Endodermal cell (in vitro differentiated cells): ENCODE measurements at regions not wholly inside any gene's neighbourhood (a gene's known extent, or its start where the extent isn't known, plus 50 kb on each side); places are given as distances from the start of the nearest gene placed in this dataset.

Experiments used
- DNase-seq: peaks from one replicate; pipeline ENCODE4 v3.0.0-alpha.2; 2017
- H3K27ac ChIP-seq: 2 replicates; pipeline ENCODE4 v1.5.1; 2013; ENCODE audit warnings: mild to moderate bottlenecking, low read depth, low read length, moderate library complexity
- H3K27me3 ChIP-seq: 2 replicates; pipeline ENCODE4 v1.6.1; 2013; ENCODE audit warnings: mild to moderate bottlenecking, low read length, moderate library complexity; ENCODE audit not compliant: insufficient read depth, control insufficient read depth, poor library complexity, severe bottlenecking
- H3K36me3 ChIP-seq: 2 replicates; pipeline ENCODE4 v1.7.0; 2013; ENCODE audit warnings: mild to moderate bottlenecking, low read length, moderate library complexity; ENCODE audit not compliant: control insufficient read depth, insufficient read depth
- H3K4me1 ChIP-seq: one replicate; pipeline ENCODE4 v1.7.0; 2013; ENCODE audit warnings: low read length; ENCODE audit not compliant: control insufficient read depth, insufficient read depth
- H3K4me3 ChIP-seq: 2 replicates; pipeline ENCODE4 v1.5.1; 2013; ENCODE audit warnings: mild to moderate bottlenecking, low read length, moderate library complexity
- H3K9ac ChIP-seq: 2 replicates; pipeline ENCODE4 v1.6.1; 2013; ENCODE audit warnings: mild to moderate bottlenecking, low read length, moderate library complexity; ENCODE audit not compliant: poor library complexity, severe bottlenecking; ENCODE audit errors: extremely low read depth
- H3K9me3 ChIP-seq: 2 replicates; pipeline ENCODE4 v1.6.1; 2013; ENCODE audit warnings: mild to moderate bottlenecking, low read length, moderate library complexity; ENCODE audit not compliant: control insufficient read depth
- H3K27ac Mint-ChIP-seq: 2 replicates; pipeline ENCODE4 v1.8.0; 2020; ENCODE audit warnings: mixed read lengths
- H3K27me3 Mint-ChIP-seq: 2 replicates; pipeline ENCODE4 v1.8.0; 2021; ENCODE audit warnings: mild to moderate bottlenecking, mixed read lengths; ENCODE audit not compliant: insufficient read depth
- H3K36me3 Mint-ChIP-seq: 2 replicates; pipeline ENCODE4 v1.8.0; 2020; ENCODE audit warnings: low read depth, mixed read lengths
- H3K4me1 Mint-ChIP-seq: 2 replicates; pipeline ENCODE4 v1.8.0; 2020; ENCODE audit warnings: mixed read lengths
- H3K4me3 Mint-ChIP-seq: 2 replicates; pipeline ENCODE4 v1.8.0; 2020; ENCODE audit warnings: mild to moderate bottlenecking, moderate library complexity, mixed read lengths
- H3K9me3 Mint-ChIP-seq: 2 replicates; pipeline ENCODE4 v1.8.0; 2020; ENCODE audit warnings: mild to moderate bottlenecking, mixed read lengths
- WGBS, 2 experiments: methylation state at CpG; one replicate each; pipeline versions ENCODE4 v1.1.5 to v1.1.7; 2013; ENCODE audit warnings: missing lambda C conversion rate in 2 of 2, mixed read lengths in 1 of 2; ENCODE audit not compliant: insufficient coverage in 1 of 2, insufficient read length in 1 of 2; 5-methylcytosine and 5-hydroxymethylcytosine counted together
- TF ChIP-seq, protein P1 (sequence below): fragments of 200-600 bp; sonication (generic); conservative IDR thresholded peaks from 2 replicates; pipeline ENCODE4 v1.5.0; 2021; ENCODE audit warnings: antibody characterized with exemption, mild to moderate bottlenecking

DNA sequence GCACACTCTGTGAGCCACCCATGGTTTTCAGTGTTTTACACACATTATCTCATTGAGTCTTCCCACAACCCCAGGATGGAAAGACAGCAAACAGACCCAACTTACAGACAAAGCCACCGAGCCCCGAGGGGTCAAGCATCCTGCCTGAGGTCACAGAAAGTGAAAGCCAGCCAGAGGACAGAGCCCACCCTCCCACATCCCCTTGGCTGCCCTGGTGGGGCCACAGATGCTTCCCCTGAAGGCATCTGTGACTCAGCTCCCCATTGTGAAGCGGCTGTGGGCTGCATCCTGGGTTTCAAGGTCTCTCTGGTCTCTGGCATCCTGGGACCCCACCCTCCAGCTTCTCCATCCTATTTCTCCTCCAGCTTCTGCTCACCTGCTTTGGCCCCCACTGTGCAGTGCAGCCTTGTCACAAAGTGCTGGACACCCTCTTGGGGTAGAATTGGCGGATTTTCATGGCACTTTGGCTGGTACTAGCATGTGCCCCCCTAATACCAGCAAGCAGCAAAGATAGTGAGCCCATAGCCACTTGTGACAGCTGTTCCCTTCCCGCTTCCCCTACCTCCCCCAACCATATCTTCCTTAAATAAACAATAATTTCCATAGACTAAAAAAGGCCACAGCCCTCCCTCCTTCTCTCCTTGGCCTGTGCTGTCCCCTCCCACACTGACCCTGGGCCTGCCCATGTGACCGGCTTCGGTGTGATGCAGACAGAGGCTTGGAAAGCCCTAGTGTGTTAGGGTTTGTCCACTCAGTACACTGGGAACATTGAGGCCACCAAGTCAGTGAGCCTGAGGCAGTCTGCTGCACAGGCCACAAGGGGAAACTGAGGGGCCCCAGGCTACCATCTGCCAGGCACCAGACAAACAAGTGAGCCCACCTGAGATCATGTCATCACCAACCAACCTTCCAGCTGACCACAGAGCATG is 53.9 kb upstream of the SHISAL1 start:
- no peak overlapping the region for H3K27ac ChIP-seq
- no peaks in the 10 kb centered on the region for H3K36me3 Mint-ChIP-seq
- TF ChIP-seq, protein P1, sequence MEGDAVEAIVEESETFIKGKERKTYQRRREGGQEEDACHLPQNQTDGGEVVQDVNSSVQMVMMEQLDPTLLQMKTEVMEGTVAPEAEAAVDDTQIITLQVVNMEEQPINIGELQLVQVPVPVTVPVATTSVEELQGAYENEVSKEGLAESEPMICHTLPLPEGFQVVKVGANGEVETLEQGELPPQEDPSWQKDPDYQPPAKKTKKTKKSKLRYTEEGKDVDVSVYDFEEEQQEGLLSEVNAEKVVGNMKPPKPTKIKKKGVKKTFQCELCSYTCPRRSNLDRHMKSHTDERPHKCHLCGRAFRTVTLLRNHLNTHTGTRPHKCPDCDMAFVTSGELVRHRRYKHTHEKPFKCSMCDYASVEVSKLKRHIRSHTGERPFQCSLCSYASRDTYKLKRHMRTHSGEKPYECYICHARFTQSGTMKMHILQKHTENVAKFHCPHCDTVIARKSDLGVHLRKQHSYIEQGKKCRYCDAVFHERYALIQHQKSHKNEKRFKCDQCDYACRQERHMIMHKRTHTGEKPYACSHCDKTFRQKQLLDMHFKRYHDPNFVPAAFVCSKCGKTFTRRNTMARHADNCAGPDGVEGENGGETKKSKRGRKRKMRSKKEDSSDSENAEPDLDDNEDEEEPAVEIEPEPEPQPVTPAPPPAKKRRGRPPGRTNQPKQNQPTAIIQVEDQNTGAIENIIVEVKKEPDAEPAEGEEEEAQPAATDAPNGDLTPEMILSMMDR = no peak
- no peak overlapping the region for H3K4me3 Mint-ChIP-seq
- H3K9ac ChIP-seq = no peak overlapping the region
- H3K9me3 Mint-ChIP-seq = no peaks in the 10 kb centered on the region
- no peaks in the 10 kb centered on the region for H3K27me3 Mint-ChIP-seq
- H3K27ac Mint-ChIP-seq = no peak overlapping the region
- no peaks in the 10 kb centered on the region for H3K9me3 ChIP-seq
- H3K4me1 ChIP-seq = no peaks in the 10 kb centered on the region
- H3K4me1 Mint-ChIP-seq = no peaks in the 10 kb centered on the region
- H3K27me3 ChIP-seq = no peaks in the 10 kb centered on the region
- H3K36me3 ChIP-seq = no peaks in the 10 kb centered on the region
- DNase-seq = peak; percentile 28
- H3K4me3 ChIP-seq = no peak overlapping the region
- 86 to 88% methylated on average over 3 to 7 of the region's 7 CpGs for WGBS, 2 experiments

DNA sequence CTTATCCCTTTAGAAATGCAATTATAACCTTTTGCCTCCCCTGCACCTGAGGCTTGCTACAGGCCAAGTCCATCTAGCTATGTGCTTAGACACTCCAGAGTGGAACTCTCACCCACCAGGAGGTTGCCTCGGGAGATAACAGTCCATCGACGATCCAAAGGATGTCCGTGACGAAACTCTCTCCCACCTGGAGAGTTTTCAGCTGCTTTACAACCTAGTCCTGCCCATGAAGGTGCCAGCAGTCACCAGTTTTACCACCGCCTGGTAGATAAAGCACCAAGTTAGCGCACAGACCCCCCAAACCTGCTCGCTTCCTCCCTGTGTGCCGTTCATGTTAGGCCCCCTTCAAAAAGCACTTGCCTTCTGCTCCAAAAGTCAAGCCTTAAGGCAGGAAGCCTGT is 53.1 kb upstream of the SHISAL1 start:
- Mint-ChIP-seq H3K27ac (no peak overlapping the region), H3K36me3 (no peaks in the 10 kb centered on the region), H3K4me3 (no peak overlapping the region), H3K4me1 (no peaks in the 10 kb centered on the region), H3K27me3 (no peaks in the 10 kb centered on the region), H3K9me3 (no peaks in the 10 kb centered on the region)
- no peaks in the 10 kb centered on the region for H3K36me3 ChIP-seq
- no peak overlapping the region for H3K9ac ChIP-seq
- H3K9me3 ChIP-seq = no peaks in the 10 kb centered on the region
- H3K4me3 ChIP-seq = no peak overlapping the region
- TF ChIP-seq, protein P1 = no peak
- no peaks in the 10 kb centered on the region for H3K4me1 ChIP-seq
- no peaks in the 10 kb centered on the region for H3K27me3 ChIP-seq
- peak; percentile 31 for DNase-seq
- 84 to 92% methylated on average over 9 of the region's 9 CpGs for WGBS, 2 experiments
- no peak overlapping the region for H3K27ac ChIP-seq

DNA sequence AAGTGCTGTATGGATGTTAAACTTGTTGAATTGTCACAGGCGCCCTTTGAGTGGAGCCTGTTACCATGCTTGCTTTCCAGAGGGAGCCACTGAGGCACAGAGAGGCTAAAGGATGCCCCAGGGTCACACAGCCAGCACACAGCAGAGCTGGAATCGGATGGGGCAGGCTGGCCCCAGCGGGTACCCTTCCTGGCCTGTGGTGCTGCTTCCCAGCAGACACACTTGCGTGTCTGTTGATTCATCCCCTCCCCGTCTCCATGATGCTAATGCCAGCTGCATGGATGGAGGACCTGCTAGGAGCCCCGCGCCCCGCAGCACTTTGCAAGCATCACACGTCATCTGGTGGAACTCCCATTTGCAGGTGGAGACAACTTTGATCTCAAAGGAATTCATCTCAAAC is 52.4 kb upstream of the SHISAL1 start:
- no peak overlapping the region for H3K4me3 ChIP-seq
- TF ChIP-seq, protein P1 = no peak
- H3K36me3 ChIP-seq = no peaks in the 10 kb centered on the region
- H3K27ac ChIP-seq = no peak overlapping the region
- Mint-ChIP-seq H3K9me3 (no peaks in the 10 kb centered on the region), H3K27ac (no peak overlapping the region), H3K27me3 (no peaks in the 10 kb centered on the region), H3K36me3 (no peaks in the 10 kb centered on the region), H3K4me1 (no peaks in the 10 kb centered on the region), H3K4me3 (no peak overlapping the region)
- H3K9me3 ChIP-seq = no peaks in the 10 kb centered on the region
- WGBS, 2 experiments = 80 to 89% methylated on average over 4 to 9 of the region's 9 CpGs
- H3K27me3 ChIP-seq = no peaks in the 10 kb centered on the region
- H3K4me1 ChIP-seq = no peaks in the 10 kb centered on the region
- no peak overlapping the region for H3K9ac ChIP-seq
- DNase-seq = peak; percentile 45
